Ovary (tissue), 3 donors: ENCODE measurements at regions not wholly inside any gene's neighbourhood (a gene's known extent, or its start where the extent isn't known, plus 50 kb on each side); places are given as distances from the start of the nearest gene placed in this dataset.

Experiments used
- POLR2A ChIP-seq: fragments of 450-650 bp; IDR thresholded peaks from one replicate; pipeline ENCODE4 v1.6.1; 2017; ENCODE audit warnings: antibody characterized with exemption, mild to moderate bottlenecking, moderate library complexity
- TF ChIP-seq, protein P1 (sequence below), 3 donors: fragments of 450-650 bp in 2 of 3; fragments of 200-600 bp in 1 of 3; IDR thresholded peaks; one replicate each; pipeline versions ENCODE4 v1.5.1 to v1.8.0; 2016 to 2022; ENCODE audit warnings: antibody characterized with exemption in 3 of 3, mild to moderate bottlenecking in 1 of 3
- donor health status: DM: no; HTN: no; CAD: no.

DNA sequence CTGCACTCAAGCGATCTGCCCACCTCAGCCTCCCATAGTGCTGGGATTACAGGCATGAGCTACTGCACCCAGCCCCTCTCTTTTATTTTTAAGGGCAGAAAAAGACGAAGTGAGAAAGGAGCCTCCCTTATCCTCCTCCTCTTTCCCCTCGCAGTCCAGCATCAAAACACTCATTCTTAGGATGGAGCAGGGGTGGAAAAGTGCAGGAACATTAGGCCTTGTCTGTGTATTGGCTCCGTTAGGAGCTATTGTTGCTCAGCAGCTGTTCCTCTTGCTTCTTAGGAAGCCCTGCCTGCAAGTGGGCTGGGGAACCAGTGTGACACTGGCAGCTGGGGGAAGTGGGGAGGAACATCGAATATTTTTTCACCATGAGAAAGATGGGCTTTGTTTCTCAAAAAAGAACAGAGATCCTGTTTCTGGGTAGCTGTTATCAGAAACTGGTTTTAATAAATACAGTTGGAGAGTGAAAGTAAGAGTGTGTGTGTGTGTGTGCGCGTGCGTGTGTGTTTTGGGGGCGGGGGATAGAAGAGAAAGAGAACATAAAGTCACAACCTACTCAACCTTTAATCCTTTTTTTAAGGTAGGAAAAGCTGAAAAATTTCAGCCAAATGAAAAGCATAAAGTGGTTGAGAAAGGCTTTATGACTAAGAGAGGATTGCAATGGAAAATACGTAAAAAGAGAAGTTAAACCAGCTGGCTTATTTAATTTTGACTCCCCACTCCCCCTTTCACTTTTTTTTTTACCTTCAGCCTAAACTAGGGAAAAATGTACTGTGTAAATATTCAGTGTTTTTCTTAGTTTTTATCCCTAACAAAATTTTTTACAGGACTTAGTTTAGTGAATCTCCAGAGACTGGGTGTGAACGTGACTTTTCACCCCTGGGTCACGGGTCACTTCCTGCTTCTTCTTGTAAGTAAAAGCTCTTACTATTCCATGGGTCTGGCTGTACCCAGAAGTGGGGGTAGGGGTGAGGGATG lies 197.2 kb upstream of the PLEKHG7 start:
- TF ChIP-seq, protein P1, sequence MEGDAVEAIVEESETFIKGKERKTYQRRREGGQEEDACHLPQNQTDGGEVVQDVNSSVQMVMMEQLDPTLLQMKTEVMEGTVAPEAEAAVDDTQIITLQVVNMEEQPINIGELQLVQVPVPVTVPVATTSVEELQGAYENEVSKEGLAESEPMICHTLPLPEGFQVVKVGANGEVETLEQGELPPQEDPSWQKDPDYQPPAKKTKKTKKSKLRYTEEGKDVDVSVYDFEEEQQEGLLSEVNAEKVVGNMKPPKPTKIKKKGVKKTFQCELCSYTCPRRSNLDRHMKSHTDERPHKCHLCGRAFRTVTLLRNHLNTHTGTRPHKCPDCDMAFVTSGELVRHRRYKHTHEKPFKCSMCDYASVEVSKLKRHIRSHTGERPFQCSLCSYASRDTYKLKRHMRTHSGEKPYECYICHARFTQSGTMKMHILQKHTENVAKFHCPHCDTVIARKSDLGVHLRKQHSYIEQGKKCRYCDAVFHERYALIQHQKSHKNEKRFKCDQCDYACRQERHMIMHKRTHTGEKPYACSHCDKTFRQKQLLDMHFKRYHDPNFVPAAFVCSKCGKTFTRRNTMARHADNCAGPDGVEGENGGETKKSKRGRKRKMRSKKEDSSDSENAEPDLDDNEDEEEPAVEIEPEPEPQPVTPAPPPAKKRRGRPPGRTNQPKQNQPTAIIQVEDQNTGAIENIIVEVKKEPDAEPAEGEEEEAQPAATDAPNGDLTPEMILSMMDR (IDR thresholded peaks at IDR 0.05): no peak
- TF ChIP-seq POLR2A: no peak
